ENCODE measurements at regions not wholly inside any gene's neighbourhood (a gene's known extent, or its start where the extent isn't known, plus 50 kb on each side); places are given as distances from the start of the nearest gene placed in this dataset.

- no peaks in the 10 kb centered on the region for H3K36me3 ChIP-seq
- no peaks in the 10 kb centered on the region for H3K4me1 ChIP-seq
- intact Hi-C loops (cut with DNase I), result no loop called here
- no peak overlapping the region for H3K27ac ChIP-seq
- peaks cover 0 to 11% (median 0%) of the 10 kb centered on the region in 7 donors for H3K27me3 ChIP-seq
- no peaks in the 10 kb centered on the region for H3K9me3 ChIP-seq
- ATAC-seq (no peak), DNase-seq (no peak)
- H3K4me3 ChIP-seq, result no peak overlapping the region
- no peak for TF ChIP-seq CTCF (IDR thresholded peaks at IDR 0.05)
Observed at GRCh38 chr2:36235882-36236281, 119.7 kb upstream of the CRIM1 start.

- ATAC-seq (no peak), DNase-seq (no peak)
- no peaks in the 10 kb centered on the region for H3K9me3 ChIP-seq
- H3K4me1 ChIP-seq, result no peaks in the 10 kb centered on the region
- H3K36me3 ChIP-seq, result no peaks in the 10 kb centered on the region
- 73 to 83% methylated on average over 3 of the region's 3 CpGs for WGBS, 2 donors
- intact Hi-C loops (cut with DNase I), result no loop called here
- TF ChIP-seq CTCF (IDR thresholded peaks at IDR 0.05), result no peak
- H3K27me3 ChIP-seq, result peaks cover 0 to 11% (median 0%) of the 10 kb centered on the region in 7 donors
- H3K27ac ChIP-seq, result no peak overlapping the region
- H3K4me3 ChIP-seq, result no peak overlapping the region
Observed at GRCh38 chr2:36235426-36235825, 120.2 kb upstream of the CRIM1 start.

GRCh38 chr2:36223259-36223658 is 132.3 kb upstream of the CRIM1 start:
- no peak overlapping the region for H3K27ac ChIP-seq

GRCh38 chr2:36222485-36222884 is 133.1 kb upstream of the CRIM1 start:
- H3K4me3 ChIP-seq, result no peak overlapping the region
- DNase-seq (no peak), ATAC-seq (no peak)
- TF ChIP-seq CTCF (IDR thresholded peaks at IDR 0.05), result no peak
- H3K27me3 ChIP-seq, result peaks cover 0 to 3% (median 0%) of the 10 kb centered on the region in 7 donors
- 93 to 94% methylated on average over 3 of the region's 3 CpGs for WGBS, 2 donors
- no peaks in the 10 kb centered on the region for H3K4me1 ChIP-seq
- intact Hi-C loops (cut with DNase I), result no loop called here
- H3K27ac ChIP-seq, result no peak overlapping the region
- H3K36me3 ChIP-seq, result no peaks in the 10 kb centered on the region
- H3K9me3 ChIP-seq, result peaks cover 0 to 10% (median 0%) of the 10 kb centered on the region in 11 donors

More at GRCh38 chr2:36223259-36223658, 132.3 kb upstream of the CRIM1 start:
- Histone ChIP-seq H3K4me3 (no peak overlapping the region), H3K9me3 (peaks cover 0 to 10% (median 0%) of the 10 kb centered on the region in 11 donors), H3K4me1 (no peaks in the 10 kb centered on the region), H3K36me3 (no peaks in the 10 kb centered on the region), H3K27me3 (peaks cover 0 to 3% (median 0%) of the 10 kb centered on the region in 7 donors)
- no peak for ATAC-seq
- intact Hi-C loops (cut with DNase I), result no loop called here
- TF ChIP-seq CTCF (IDR thresholded peaks at IDR 0.05), result no peak
- 58 to 64% methylated on average over 3 of the region's 3 CpGs for WGBS, 2 donors
- DNase-seq, result no peak

Data from heart right ventricle (tissue), 16 donors.